Body of pancreas (tissue), 4 donors: ENCODE measurements at regions not wholly inside any gene's neighbourhood (a gene's known extent, or its start where the extent isn't known, plus 50 kb on each side); places are given as distances from the start of the nearest gene placed in this dataset.

ENCODE experiments used
- ATAC-seq: fragments of 150-250 bp; one replicate; pipeline ENCODE4 v1.9.1; 2016
- DNase-seq, 4 donors: peaks; one replicate each; pipeline ENCODE4 v3.0.0-alpha.2; 2019
- H3K27ac ChIP-seq, 4 donors: fragments of 200-600 bp; sonication (generic); 1 replicate in 3 of 4; 2 replicates in 1 of 4; pipeline versions ENCODE4 v1.5.1 to v1.6.1; 2016 to 2019; ENCODE audit warnings: mild to moderate bottlenecking in 1 of 4, mixed read lengths in 1 of 4, moderate library complexity in 1 of 4
- H3K27me3 ChIP-seq, 2 donors: fragments of 200-600 bp; sonication (generic); one replicate each; pipeline ENCODE4 v1.6.0; 2016; ENCODE audit warnings: mild to moderate bottlenecking in 1 of 2
- H3K36me3 ChIP-seq, 2 donors: fragments of 200-600 bp; sonication (generic); replicated peaks in 1 of 2; 2 replicates each; pipeline ENCODE4 v1.5.1; 2016; ENCODE audit warnings: low read depth in 2 of 2; ENCODE audit not compliant: insufficient read depth in 1 of 2
- H3K4me1 ChIP-seq: fragments of 200-600 bp; sonication (generic); one replicate; pipeline ENCODE4 v1.6.0; 2016
- H3K4me3 ChIP-seq, 2 donors: fragments of 200-600 bp; sonication (generic); 1 replicate in 1 of 2; 2 replicates in 1 of 2; pipeline ENCODE4 v1.5.1; 2016 to 2019
- H3K9me3 ChIP-seq, 3 donors: fragments of 200-600 bp; sonication (generic); 1 replicate in 2 of 3; 2 replicates in 1 of 3; pipeline ENCODE4 v1.5.1; 2016
- CTCF ChIP-seq, 7 experiments: fragments of 450-650 bp in 4 of 7; fragments of 200-600 bp in 3 of 7; sonication (generic) in 3 of 7; IDR thresholded peaks; one replicate each; pipeline ENCODE4 v1.5.1; 2016 to 2019; ENCODE audit warnings: antibody characterized with exemption in 7 of 7
- POLR2A ChIP-seq, 3 donors: fragments of 450-650 bp; IDR thresholded peaks; one replicate each; pipeline ENCODE4 v1.6.1; 2016; ENCODE audit warnings: antibody characterized with exemption in 3 of 3, mild to moderate bottlenecking in 2 of 3
- WGBS, 2 donors: methylation state at CpG; one replicate each; pipeline ENCODE4 v1.1.5; 2017; 5-methylcytosine and 5-hydroxymethylcytosine counted together
- intact Hi-C: fragments of 100-400 bp; cut with DNase I; formaldehyde crosslinking; loops from one replicate; pipeline ENCODE4 v1.15.1; 2023

GRCh38 chr12:19643635-19644034 is 204.3 kb downstream of the AEBP2 start:
- Histone ChIP-seq H3K4me3 (no peak overlapping the region), H3K4me1 (no peaks in the 10 kb centered on the region), H3K27ac (no peak overlapping the region), H3K27me3 (no peaks in the 10 kb centered on the region), H3K9me3 (no peaks in the 10 kb centered on the region), H3K36me3 (no peaks in the 10 kb centered on the region)
- 33 to 43% methylated on average over 5 of the region's 5 CpGs for WGBS, 2 donors
- intact Hi-C loops, result no loop called here
- TF ChIP-seq CTCF (IDR thresholded peaks at IDR 0.05) (peak in 4 of 7 experiments; percentile 3 to 30 (median 20)), POLR2A (IDR thresholded peaks at IDR 0.05) (no peak)
- no peak for ATAC-seq
- DNase-seq, result no peak

- intact Hi-C loops, result no loop called here
- ATAC-seq, result no peak
- H3K36me3 ChIP-seq, result no peaks in the 10 kb centered on the region
- WGBS, 2 donors, result 86 to 87% methylated on average over 3 of the region's 3 CpGs
- H3K4me3 ChIP-seq, result no peak overlapping the region
- no peaks in the 10 kb centered on the region for H3K27me3 ChIP-seq
- no peak overlapping the region for H3K27ac ChIP-seq
- no peak for DNase-seq
- H3K4me1 ChIP-seq, result no peaks in the 10 kb centered on the region
- TF ChIP-seq POLR2A (IDR thresholded peaks at IDR 0.05), result no peak
- no peak for TF ChIP-seq CTCF (IDR thresholded peaks at IDR 0.05)
- H3K9me3 ChIP-seq, result no peaks in the 10 kb centered on the region
Observed at GRCh38 chr12:19644571-19644970, 205.3 kb downstream of the AEBP2 start.

GRCh38 chr12:19645823-19646222 is 206.5 kb downstream of the AEBP2 start:
- no peaks in the 10 kb centered on the region for H3K4me1 ChIP-seq
- no peak overlapping the region for H3K27ac ChIP-seq
- no peak overlapping the region for H3K4me3 ChIP-seq
- intact Hi-C loops, result no loop called here
- H3K9me3 ChIP-seq, result no peaks in the 10 kb centered on the region
- H3K27me3 ChIP-seq, result no peaks in the 10 kb centered on the region
- DNase-seq (no peak), ATAC-seq (no peak)
- H3K36me3 ChIP-seq, result no peaks in the 10 kb centered on the region
- no peak for TF ChIP-seq POLR2A (IDR thresholded peaks at IDR 0.05)
- no peak for TF ChIP-seq CTCF (IDR thresholded peaks at IDR 0.05)

GRCh38 chr12:19646599-19646998 is 207.3 kb downstream of the AEBP2 start:
- no peaks in the 10 kb centered on the region for H3K4me1 ChIP-seq
- no peak overlapping the region for H3K4me3 ChIP-seq
- intact Hi-C loops, result no loop called here
- no peak for DNase-seq
- whole genome bisulfite sequencing, 2 donors, result 86 to 88% methylated on average over 1 of the region's 1 CpG
- no peak overlapping the region for H3K27ac ChIP-seq
- TF ChIP-seq POLR2A (IDR thresholded peaks at IDR 0.05) (no peak), CTCF (IDR thresholded peaks at IDR 0.05) (no peak)
- no peak for ATAC-seq
- H3K36me3 ChIP-seq, result no peaks in the 10 kb centered on the region
- no peaks in the 10 kb centered on the region for H3K27me3 ChIP-seq
- H3K9me3 ChIP-seq, result no peaks in the 10 kb centered on the region

GRCh38 chr12:19647806-19648556 is 208.7 kb downstream of the AEBP2 start:
- H3K36me3 ChIP-seq, result no peaks in the 10 kb centered on the region
- H3K27ac ChIP-seq, result no peak overlapping the region
- no peak for TF ChIP-seq POLR2A (IDR thresholded peaks at IDR 0.05)
- no peak for TF ChIP-seq CTCF (IDR thresholded peaks at IDR 0.05)
- H3K9me3 ChIP-seq, result no peaks in the 10 kb centered on the region
- WGBS, 2 donors, result 56 to 66% methylated on average over 8 of the region's 8 CpGs
- no peaks in the 10 kb centered on the region for H3K27me3 ChIP-seq
- ATAC-seq (no peak), DNase-seq (no peak)
- H3K4me1 ChIP-seq, result no peaks in the 10 kb centered on the region
- no peak overlapping the region for H3K4me3 ChIP-seq
- intact Hi-C loops, result no loop called here
